ENCODE measurements at regions not wholly inside any gene's neighbourhood (a gene's known extent, or its start where the extent isn't known, plus 50 kb on each side); places are given as distances from the start of the nearest gene placed in this dataset.

DNA sequence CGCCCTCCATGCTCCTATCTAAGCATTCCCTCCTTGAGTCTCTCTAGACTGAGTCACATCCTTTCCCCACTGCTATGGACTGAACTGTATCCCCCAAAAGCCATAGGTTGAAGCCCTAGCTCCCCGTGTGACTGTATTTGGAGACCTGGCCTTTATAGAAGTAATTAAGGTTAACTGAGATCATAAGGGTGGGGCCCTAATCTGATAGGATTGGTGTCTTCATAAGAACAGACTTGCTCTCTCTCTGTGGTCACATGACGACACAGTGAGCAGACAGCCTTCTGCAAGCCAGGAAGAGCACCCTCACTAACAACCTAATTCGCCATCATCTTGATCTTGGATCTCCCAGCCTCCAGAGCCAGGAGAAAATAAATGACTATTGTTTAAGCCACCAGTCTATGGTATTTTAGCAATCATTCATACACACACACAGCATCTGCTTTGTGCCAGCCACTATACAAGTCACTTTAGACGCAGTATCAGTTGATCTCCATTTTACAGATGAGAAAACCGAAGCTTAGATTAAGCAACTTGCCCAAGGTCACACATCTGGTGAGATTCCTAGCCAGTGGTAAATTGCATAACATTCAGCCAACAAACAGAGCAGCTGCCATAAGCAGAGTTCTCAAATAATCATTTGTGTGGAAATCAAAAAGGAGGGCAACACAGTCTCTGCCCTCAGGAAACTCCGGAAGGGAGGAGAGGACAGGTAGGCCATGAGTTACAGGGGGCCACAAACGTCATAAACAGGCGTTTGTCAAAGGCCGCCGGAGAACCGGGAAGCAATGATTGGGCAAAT, 66.3 kb upstream of the HES1 start:
- TF ChIP-seq POLR2AphosphoS5 (IDR thresholded peaks at IDR 0.05; ENCODE audit: low read depth, low read length) = no peak
- TF ChIP-seq POLR2A (IDR thresholded peaks at IDR 0.05; ENCODE audit: low read depth, low read length) = no peak
- TF ChIP-seq TAF1 (IDR thresholded peaks at IDR 0.05; ENCODE audit: borderline replicate concordance, low read depth, low read length) = no peak

All from GM12892 (cell line).